ENCODE measurements at regions not wholly inside any gene's neighbourhood (a gene's known extent, or its start where the extent isn't known, plus 50 kb on each side); places are given as distances from the start of the nearest gene placed in this dataset.
A peak's percentile ranks its signal among the peaks of the same experiment; 100 is the strongest.

DNA sequence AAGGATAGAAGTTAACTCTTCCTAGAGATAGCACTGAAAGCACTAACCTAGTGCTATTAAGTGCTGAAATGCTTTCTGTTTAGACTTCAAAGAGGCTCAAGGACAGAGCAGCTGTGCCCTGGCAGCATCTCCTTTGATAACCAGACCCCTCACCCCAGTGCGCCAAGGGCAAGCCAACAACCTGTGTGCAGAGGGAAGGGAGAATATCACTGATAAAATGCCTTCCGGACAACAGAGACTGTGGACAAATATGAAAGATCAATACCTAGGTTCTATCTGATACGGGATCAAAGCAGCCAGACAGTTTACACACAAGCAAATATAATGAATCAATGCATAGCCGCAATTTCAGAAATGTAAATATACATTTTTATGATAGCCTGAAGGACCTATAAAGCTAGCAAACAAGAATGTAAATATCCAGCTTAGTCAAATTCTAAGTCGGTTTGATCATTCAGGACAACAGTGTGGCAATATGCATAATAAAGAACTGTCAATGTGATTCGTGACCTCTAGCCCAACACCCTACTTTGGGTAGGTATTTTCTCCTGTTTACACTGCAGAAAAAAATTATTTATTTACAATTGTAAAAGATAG lies 91.8 kb upstream of the RFX8 start:
- no TSS peak for BruUV-seq (replicated peaks)
- Histone ChIP-seq H3K36me3 (ENCODE audit: control insufficient read depth in 1 of 2, insufficient read depth in 2 of 2, low read length in 2 of 2) (no peaks in the 10 kb centered on the region), H3K4me3 (replicated peaks in 1 of 2; ENCODE audit: low read depth in 1 of 2, low read length in 2 of 2) (no peak overlapping the region), H3K79me2 (ENCODE audit: insufficient read depth, low read length) (no peaks in the 10 kb centered on the region), H3K9ac (ENCODE audit: low read length) (no peak overlapping the region), H3K27me3 (ENCODE audit: insufficient read depth, low read length) (peaks cover 16% of the 10 kb centered on the region), H2AFZ (ENCODE audit: low read depth, low read length, poor library complexity, severe bottlenecking) (no peak overlapping the region), H3K9me3 (ENCODE audit: control insufficient read depth in 1 of 2, insufficient read depth in 1 of 2, low read depth in 1 of 2, low read length in 2 of 2) (no peaks in the 10 kb centered on the region), H3K4me2 (ENCODE audit: low read length) (no peak overlapping the region), H3K4me1 (ENCODE audit: control insufficient read depth in 1 of 2, insufficient read depth in 2 of 2, low read length in 2 of 2) (no peaks in the 10 kb centered on the region), H3K27ac (ENCODE audit: low read depth, low read length) (no peak overlapping the region), H4K20me1 (ENCODE audit: insufficient read depth) (no peaks in the 10 kb centered on the region), H3K9me2 (ENCODE audit: insufficient read depth) (no peaks in the 10 kb centered on the region)
- intact Hi-C loops (cut with micrococcal nuclease) = no loop called here
- TF ChIP-seq SRF (IDR thresholded peaks at IDR 0.05; ENCODE audit: low read depth) = no peak
- peak; percentile 17 for TF ChIP-seq TCF7L2 (IDR thresholded peaks at IDR 0.05; ENCODE audit: borderline replicate concordance, extremely low read depth, insufficient read depth, insufficient read length)
- TF ChIP-seq, protein P1, sequence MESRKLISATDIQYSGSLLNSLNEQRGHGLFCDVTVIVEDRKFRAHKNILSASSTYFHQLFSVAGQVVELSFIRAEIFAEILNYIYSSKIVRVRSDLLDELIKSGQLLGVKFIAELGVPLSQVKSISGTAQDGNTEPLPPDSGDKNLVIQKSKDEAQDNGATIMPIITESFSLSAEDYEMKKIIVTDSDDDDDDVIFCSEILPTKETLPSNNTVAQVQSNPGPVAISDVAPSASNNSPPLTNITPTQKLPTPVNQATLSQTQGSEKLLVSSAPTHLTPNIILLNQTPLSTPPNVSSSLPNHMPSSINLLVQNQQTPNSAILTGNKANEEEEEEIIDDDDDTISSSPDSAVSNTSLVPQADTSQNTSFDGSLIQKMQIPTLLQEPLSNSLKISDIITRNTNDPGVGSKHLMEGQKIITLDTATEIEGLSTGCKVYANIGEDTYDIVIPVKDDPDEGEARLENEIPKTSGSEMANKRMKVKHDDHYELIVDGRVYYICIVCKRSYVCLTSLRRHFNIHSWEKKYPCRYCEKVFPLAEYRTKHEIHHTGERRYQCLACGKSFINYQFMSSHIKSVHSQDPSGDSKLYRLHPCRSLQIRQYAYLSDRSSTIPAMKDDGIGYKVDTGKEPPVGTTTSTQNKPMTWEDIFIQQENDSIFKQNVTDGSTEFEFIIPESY (IDR thresholded peaks at IDR 0.05; ENCODE audit: extremely low read depth, insufficient replicate concordance, low read length) = no peak
- no peak for TF ChIP-seq POLR2AphosphoS5 (IDR thresholded peaks at IDR 0.05; ENCODE audit: low read depth, low read length)
- ChIA-PET RAD21 (ENCODE audit: low non-redundant PET in 1 of 2, low total read pairs in 2 of 2, uncharacterized antibody in 2 of 2, unreplicated experiment in 2 of 2) (no interaction called here), CTCF (no interaction called here), POLR2A (no interaction called here)
- ATAC-seq (no peak), DNase-seq (ENCODE audit: low read depth, low spot score) (no peak)

DNA sequence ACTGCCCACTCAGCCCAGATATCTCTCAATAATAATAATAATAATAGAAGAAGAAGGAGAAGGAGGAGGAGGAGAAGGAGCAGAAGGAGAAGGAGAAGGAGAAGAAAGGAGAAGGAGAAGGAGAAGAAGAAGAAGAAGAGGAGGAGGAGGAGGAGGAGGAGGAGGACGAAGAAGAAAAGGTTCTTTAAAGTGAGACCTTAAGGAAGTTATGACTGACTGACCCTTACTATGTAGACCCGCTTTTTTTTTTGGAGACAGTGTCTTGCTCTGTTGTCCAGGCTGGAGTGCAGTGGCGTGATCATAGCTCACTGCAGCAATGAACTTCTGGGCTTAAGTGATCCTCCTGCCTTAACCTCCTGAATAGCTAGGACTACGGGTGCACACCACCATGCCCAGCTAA lies 88.9 kb upstream of the RFX8 start:
- ChIA-PET POLR2A (no interaction called here), CTCF (no interaction called here), RAD21 (ENCODE audit: low non-redundant PET in 1 of 2, low total read pairs in 2 of 2, uncharacterized antibody in 2 of 2, unreplicated experiment in 2 of 2) (no interaction called here)
- Histone ChIP-seq H3K4me2 (ENCODE audit: low read length) (no peak overlapping the region), H3K27me3 (ENCODE audit: insufficient read depth, low read length) (peaks cover 13% of the 10 kb centered on the region), H3K36me3 (ENCODE audit: control insufficient read depth in 1 of 2, insufficient read depth in 2 of 2, low read length in 2 of 2) (no peaks in the 10 kb centered on the region), H2AFZ (ENCODE audit: low read depth, low read length, poor library complexity, severe bottlenecking) (no peak overlapping the region), H3K9me2 (ENCODE audit: insufficient read depth) (no peaks in the 10 kb centered on the region), H3K4me3 (replicated peaks in 1 of 2; ENCODE audit: low read depth in 1 of 2, low read length in 2 of 2) (no peak overlapping the region), H4K20me1 (ENCODE audit: insufficient read depth) (no peaks in the 10 kb centered on the region), H3K9me3 (ENCODE audit: control insufficient read depth in 1 of 2, insufficient read depth in 1 of 2, low read depth in 1 of 2, low read length in 2 of 2) (no peaks in the 10 kb centered on the region), H3K27ac (ENCODE audit: low read depth, low read length) (no peak overlapping the region), H3K9ac (ENCODE audit: low read length) (no peak overlapping the region), H3K79me2 (ENCODE audit: insufficient read depth, low read length) (no peaks in the 10 kb centered on the region), H3K4me1 (ENCODE audit: control insufficient read depth in 1 of 2, insufficient read depth in 2 of 2, low read length in 2 of 2) (no peaks in the 10 kb centered on the region)
- intact Hi-C loops (cut with micrococcal nuclease) = no loop called here
- TF ChIP-seq ZFX (IDR thresholded peaks at IDR 0.05) (no peak), EZH2 (IDR thresholded peaks at IDR 0.05) (no peak), POLR2AphosphoS5 (IDR thresholded peaks at IDR 0.05; ENCODE audit: low read depth, low read length) (no peak), POLR2A (IDR thresholded peaks at IDR 0.05; ENCODE audit: borderline replicate concordance, extremely low read depth, insufficient read depth, insufficient read length) (no peak), SRF (IDR thresholded peaks at IDR 0.05; ENCODE audit: low read depth) (no peak), JUND (IDR thresholded peaks at IDR 0.05) (no peak), RAD21 (IDR thresholded peaks at IDR 0.05; ENCODE audit: low read depth) (no peak), SIN3A (IDR thresholded peaks at IDR 0.05; ENCODE audit: low read depth) (no peak), CEBPB (IDR thresholded peaks at IDR 0.05; ENCODE audit: low read depth) (no peak), ELF1 (IDR thresholded peaks at IDR 0.05; ENCODE audit: borderline replicate concordance, low read depth) (no peak)
- no TSS peak for BruUV-seq (replicated peaks)
- no peak for ATAC-seq
- DNase-seq (ENCODE audit: low read depth, low spot score) = no peak

All from HCT116 (cell line).